OCI-LY3 (cell line): ENCODE measurements at regions not wholly inside any gene's neighbourhood (a gene's known extent, or its start where the extent isn't known, plus 50 kb on each side); places are given as distances from the start of the nearest gene placed in this dataset.

ENCODE experiments used
- H2AFZ ChIP-seq: fragments of 200-600, 300-600 bp; shearing (Covaris generic); 2 replicates; pipeline ENCODE4 v1.6.0; 2014; ENCODE audit warnings: antibody characterized with exemption, low read depth, low read length
- H3K27ac ChIP-seq: fragments of 200-600, 300-600 bp; sonication (generic); 2 replicates; pipeline ENCODE4 v1.5.1; 2014; ENCODE audit warnings: mild to moderate bottlenecking, low read length, moderate library complexity, mixed read lengths
- H3K27me3 ChIP-seq: fragments of 200-600, 300-600 bp; sonication (generic); 2 replicates; pipeline ENCODE4 v1.6.1; 2014; ENCODE audit warnings: low read depth, low read length, mixed read lengths
- H3K36me3 ChIP-seq: fragments of 200-600, 300-600 bp; sonication (generic); replicated peaks from 2 replicates; pipeline ENCODE3; 2014; ENCODE audit warnings: low read depth, low read length, mixed read lengths
- H3K4me1 ChIP-seq: fragments of 300-600, 200-600 bp; sonication (generic); 2 replicates; pipeline ENCODE4 v1.6.1; 2014; ENCODE audit warnings: low read length, mixed read lengths
- H3K4me2 ChIP-seq: fragments of 200-600, 300-600 bp; sonication (generic); 2 replicates; pipeline ENCODE4 v1.6.1; 2014; ENCODE audit warnings: low read length, mixed read lengths
- H3K4me3 ChIP-seq: fragments of 300-600, 200-600 bp; sonication (generic); 2 replicates; pipeline ENCODE4 v1.5.1; 2014; ENCODE audit warnings: antibody characterized with exemption, mild to moderate bottlenecking, low read length, moderate library complexity
- H3K79me2 ChIP-seq: fragments of 300-600, 200-600 bp; shearing (Covaris generic); 2 replicates; pipeline ENCODE4 v1.6.1; 2014; ENCODE audit warnings: mild to moderate bottlenecking, low read length, mixed read lengths
- H3K9ac ChIP-seq: fragments of 300-600, 200-600 bp; shearing (Covaris generic); 2 replicates; pipeline ENCODE4 v1.6.0; 2014; ENCODE audit warnings: mild to moderate bottlenecking, low read length, moderate library complexity
- H3K9me3 ChIP-seq: fragments of 200-600, 300-600 bp; shearing (Covaris generic); 2 replicates; pipeline ENCODE4 v1.6.1; 2014; ENCODE audit warnings: low read length, mixed read lengths; ENCODE audit not compliant: insufficient read depth
- H4K20me1 ChIP-seq: fragments of 200-600, 300-600 bp; sonication (generic); 2 replicates; pipeline ENCODE4 v1.6.1; 2016; ENCODE audit warnings: low read length, mixed read lengths; ENCODE audit not compliant: insufficient read depth
- CTCF ChIP-seq: fragments of 200-600, 300-600 bp; sonication (generic); IDR thresholded peaks from 2 replicates; pipeline ENCODE4 v1.5.1; 2014; ENCODE audit warnings: antibody characterized with exemption, low read length, low read depth
- EZH2phosphoT487 ChIP-seq: fragments of 200-600 bp; shearing (Covaris generic); IDR thresholded peaks from 2 replicates; pipeline ENCODE4 v1.6.1; 2018; ENCODE audit warnings: antibody characterized with exemption, mixed run types, low read depth

DNA sequence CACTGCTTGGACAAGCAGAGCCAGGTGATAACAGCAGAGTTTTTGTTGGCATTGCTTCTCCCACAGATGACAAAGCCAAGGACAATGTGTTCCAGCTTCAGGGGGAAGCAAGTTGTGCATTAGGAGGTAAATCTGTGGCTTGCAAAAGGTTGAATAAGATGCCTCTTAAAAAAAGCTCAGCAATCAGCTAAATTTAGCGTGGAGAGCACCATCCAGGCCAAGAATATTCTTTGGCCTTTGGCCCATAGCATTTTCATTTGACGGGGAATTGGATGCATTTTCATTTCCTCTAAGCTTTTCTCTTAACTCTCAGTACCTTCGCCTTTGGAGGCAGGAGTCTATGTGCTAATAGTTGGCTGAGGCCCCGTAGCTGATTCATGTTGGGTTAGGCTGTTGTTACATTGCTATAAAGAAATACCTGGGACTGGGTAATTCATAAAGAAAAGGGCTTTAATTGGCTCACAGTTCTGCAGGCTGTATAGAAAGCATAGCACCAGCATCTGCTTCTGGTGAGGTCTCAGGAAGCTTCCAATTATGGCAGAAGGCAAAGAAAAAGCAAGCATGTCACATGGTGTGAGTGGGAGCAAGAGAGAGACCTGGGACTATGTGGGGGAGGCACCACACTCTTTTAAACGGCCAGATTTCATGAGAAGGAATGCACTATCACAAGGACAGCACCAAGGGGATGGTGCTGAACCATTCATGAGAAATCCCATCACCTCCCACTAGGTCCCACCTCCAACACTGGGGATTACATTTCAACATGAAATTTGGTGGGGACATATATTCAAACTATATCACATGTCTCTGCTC, 350.1 kb upstream of the C11orf87 start:
- no peak for TF ChIP-seq CTCF
- Histone ChIP-seq H3K9me3 (peaks cover 3% of the 10 kb centered on the region; the same call in 1 of the 2 replicates), H4K20me1 (no peaks in the 10 kb centered on the region), H2AFZ (no peak overlapping the region), H3K4me1 (peaks cover 13% of the 10 kb centered on the region), H3K27me3 (no peaks in the 10 kb centered on the region), H3K79me2 (no peaks in the 10 kb centered on the region), H3K4me3 (no peak overlapping the region), H3K36me3 (no peaks in the 10 kb centered on the region), H3K27ac (no peak overlapping the region), H3K9ac (no peak overlapping the region), H3K4me2 (no peak overlapping the region)

DNA sequence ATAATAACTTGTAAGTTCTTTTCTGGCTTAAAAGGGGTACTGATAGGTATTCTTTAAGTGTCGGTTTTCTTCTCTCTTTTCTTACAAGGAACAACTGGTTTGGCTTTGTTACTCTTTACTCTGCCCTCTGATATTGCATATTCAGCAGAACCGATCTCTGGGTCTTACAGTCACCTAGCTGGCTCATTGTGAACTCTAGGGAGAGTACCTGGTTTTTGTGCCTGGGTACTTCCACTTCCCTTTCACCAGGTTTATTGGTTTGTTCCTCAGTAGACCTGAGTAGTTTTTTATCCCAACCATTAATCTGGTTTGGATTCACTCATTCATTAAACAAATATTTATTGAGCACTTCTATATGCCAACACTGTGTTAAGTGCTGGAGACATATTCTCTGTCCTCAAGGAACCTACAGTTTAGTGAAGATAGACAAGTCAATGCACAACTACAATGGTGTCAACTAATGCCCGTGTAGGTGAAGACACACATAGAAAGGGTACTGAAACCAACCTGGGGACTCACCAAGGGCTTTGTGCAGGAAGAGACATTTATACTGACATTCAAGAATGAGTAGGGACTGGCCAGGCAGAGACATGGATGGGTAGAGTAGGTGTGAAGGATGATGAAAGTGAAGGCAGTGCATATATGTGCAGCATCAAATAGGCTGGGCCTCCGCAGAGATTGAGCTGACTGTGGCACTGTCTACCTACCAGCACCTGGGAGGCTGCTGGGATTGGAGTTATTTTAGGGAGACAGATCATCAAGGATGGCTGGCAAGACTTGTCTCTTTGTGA, 348.8 kb upstream of the C11orf87 start:
- H4K20me1 ChIP-seq, result no peaks in the 10 kb centered on the region
- H3K27me3 ChIP-seq, result no peaks in the 10 kb centered on the region
- no peak overlapping the region for H3K4me3 ChIP-seq
- no peak for TF ChIP-seq EZH2phosphoT487
- no peak for TF ChIP-seq CTCF
- peak overlapping the region; percentile 16; the same call in 1 of the 2 replicates for H3K4me2 ChIP-seq
- no peak overlapping the region for H3K9ac ChIP-seq
- no peaks in the 10 kb centered on the region for H3K36me3 ChIP-seq
- H3K9me3 ChIP-seq, result peaks cover 3% of the 10 kb centered on the region; the same call in 1 of the 2 replicates
- H3K27ac ChIP-seq, result no peak overlapping the region
- H3K4me1 ChIP-seq, result peaks cover 13% of the 10 kb centered on the region
- no peak overlapping the region for H2AFZ ChIP-seq
- no peaks in the 10 kb centered on the region for H3K79me2 ChIP-seq

DNA sequence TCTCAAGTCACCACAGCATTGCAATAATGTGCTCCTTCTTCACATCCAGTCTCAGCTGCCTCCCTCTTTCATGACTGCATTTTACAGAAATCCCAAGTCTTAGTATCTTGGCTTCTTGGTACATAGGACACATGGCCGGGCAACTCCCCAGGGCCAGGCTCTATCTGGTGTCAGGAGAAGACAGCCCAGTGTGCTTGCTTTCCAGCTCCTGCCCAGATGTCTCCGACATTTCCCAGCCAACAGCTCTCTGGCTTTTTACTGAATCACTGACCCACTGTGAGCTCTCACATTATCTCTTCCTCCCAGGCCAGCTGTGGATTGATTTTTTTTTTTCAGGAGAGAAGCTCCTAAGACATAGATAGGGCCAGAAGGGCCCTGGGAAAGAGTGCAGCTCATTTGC, 346.0 kb upstream of the C11orf87 start:
- H4K20me1 ChIP-seq, result no peaks in the 10 kb centered on the region
- H3K79me2 ChIP-seq, result no peaks in the 10 kb centered on the region
- H3K27me3 ChIP-seq, result no peaks in the 10 kb centered on the region
- no peak overlapping the region for H2AFZ ChIP-seq
- no peaks in the 10 kb centered on the region for H3K9me3 ChIP-seq
- H3K4me2 ChIP-seq, result no peak overlapping the region
- no peaks in the 10 kb centered on the region for H3K36me3 ChIP-seq
- H3K4me3 ChIP-seq, result no peak overlapping the region
- no peak for TF ChIP-seq CTCF
- no peak for TF ChIP-seq EZH2phosphoT487
- H3K4me1 ChIP-seq, result peaks cover 13% of the 10 kb centered on the region
- H3K9ac ChIP-seq, result no peak overlapping the region
- no peak overlapping the region for H3K27ac ChIP-seq

- H3K9me3 ChIP-seq, result no peaks in the 10 kb centered on the region
- H3K4me2 ChIP-seq, result no peak overlapping the region
- H3K36me3 ChIP-seq, result no peaks in the 10 kb centered on the region
- no peak overlapping the region for H3K27ac ChIP-seq
- H3K9ac ChIP-seq, result no peak overlapping the region
- H4K20me1 ChIP-seq, result no peaks in the 10 kb centered on the region
- H3K4me3 ChIP-seq, result no peak overlapping the region
- TF ChIP-seq CTCF (no peak), EZH2phosphoT487 (no peak)
- no peaks in the 10 kb centered on the region for H3K27me3 ChIP-seq
- no peak overlapping the region for H2AFZ ChIP-seq
- H3K4me1 ChIP-seq, result peaks cover 13% of the 10 kb centered on the region
- no peaks in the 10 kb centered on the region for H3K79me2 ChIP-seq
Observed at GRCh38 chr11:109076870-109077269, 345.1 kb upstream of the C11orf87 start.
